HCEC 1CT (cell line): ENCODE measurements at regions not wholly inside any gene's neighbourhood (a gene's known extent, or its start where the extent isn't known, plus 50 kb on each side); places are given as distances from the start of the nearest gene placed in this dataset.
A peak's percentile ranks its signal among the peaks of the same experiment; 100 is the strongest.

Experiments
- DNase-seq: peaks from one replicate; pipeline ENCODE4 v3.0.0-alpha.2; 2017

DNA sequence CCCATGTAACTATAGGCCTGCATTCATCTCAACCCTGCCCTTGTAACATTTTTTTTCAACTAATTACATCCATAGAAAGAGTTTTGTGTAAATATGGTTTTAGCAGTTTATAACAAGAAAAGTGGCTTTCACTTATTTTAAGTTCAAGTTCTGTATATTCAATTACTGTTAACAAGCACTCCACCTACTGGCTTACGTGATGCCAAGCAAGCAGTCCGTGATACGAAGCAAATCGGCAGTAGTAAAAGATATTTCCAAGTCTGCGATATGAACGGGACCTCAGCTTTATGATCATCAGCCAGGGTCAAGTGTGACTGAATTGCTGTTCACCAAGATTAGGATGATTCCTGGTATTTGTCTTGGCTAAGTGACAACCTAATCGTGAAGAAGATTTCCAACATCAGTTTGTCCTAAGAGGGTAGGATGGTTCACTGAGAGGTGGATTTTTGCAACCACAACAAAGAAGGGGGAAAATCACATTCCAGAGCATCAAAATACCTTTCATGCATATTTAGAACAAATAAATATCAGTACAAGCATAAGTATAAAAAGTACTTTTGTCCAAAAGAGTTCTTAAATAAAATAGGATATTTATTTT, 456.2 kb downstream of the FOXG1 start:
- DNase-seq: peak; percentile 73

DNA sequence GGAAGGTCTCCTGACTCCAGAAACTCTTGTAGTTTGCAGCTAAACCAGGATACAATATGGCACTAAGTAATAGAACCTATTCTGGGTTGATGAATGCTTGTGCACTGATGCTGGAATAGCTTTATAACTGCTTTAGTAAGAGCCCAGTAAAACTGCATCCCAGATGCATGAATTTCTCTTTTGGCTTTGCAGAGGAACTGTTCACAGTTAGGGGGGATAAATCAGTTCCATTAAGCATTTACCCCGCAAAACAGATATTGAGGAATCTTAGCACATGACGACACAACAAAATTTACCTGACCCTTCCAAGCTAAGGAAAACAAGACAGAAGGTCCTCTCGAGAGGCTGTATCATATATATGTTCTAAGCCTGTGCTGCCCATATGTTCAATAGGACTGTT, 457.4 kb downstream of the FOXG1 start:
- DNase-seq: no peak

DNA sequence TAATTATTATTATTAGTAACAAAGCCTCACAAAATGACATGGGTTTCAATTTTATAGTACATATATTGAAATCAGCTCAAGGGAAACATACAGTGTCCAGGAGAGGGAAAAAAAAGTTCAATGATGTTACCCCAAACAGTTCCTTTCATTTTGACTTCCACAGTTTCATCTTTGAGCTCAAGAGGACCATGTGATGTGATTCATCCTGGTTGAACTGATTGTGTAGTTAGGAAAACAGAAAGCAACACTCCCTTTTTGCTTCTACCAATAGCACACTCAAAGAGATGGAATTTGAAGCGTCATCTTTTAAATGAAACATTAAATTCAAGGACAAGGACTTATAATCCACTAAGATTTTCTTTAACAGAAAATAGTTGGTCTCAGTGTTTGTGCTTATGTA, 461.0 kb downstream of the FOXG1 start:
- peak; percentile 20 for DNase-seq

DNA sequence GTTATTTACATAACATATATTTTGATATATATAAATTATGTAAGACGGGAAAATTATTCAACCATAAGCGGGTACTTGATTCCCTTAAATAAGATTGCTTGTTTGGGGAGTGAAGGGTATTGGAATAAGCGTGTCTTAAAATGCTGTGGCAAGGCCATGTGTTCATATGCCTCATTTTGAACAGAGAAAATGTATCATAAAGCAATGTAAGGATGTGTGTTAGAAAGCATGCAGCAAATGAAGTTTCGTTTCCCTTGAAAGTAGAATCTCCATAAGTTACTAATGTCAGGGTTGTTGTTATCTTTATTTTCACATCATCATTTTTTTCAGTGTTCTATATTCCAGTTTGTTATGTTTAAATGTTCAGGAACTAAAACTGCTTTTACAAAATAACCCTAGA, 465.6 kb downstream of the FOXG1 start:
- no peak for DNase-seq

DNA sequence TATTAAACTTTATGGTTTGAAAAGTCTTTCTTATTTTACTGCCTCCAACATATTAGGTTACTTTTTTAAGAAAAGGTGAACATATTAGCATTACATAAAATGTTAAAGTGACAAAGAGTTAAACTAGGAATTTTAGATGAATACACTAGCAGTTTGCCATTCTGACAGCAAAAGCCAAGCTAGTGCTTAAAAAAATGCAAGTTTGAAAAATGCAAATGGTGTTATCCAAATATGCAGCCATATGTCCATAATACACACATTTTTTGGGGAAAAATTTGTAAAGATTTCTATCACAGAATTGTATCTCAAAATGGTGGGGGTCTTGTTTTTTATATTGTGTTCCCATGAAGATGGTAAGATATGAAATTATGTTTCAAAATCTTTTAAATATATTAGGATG, 466.1 kb downstream of the FOXG1 start:
- DNase-seq: no peak

DNA sequence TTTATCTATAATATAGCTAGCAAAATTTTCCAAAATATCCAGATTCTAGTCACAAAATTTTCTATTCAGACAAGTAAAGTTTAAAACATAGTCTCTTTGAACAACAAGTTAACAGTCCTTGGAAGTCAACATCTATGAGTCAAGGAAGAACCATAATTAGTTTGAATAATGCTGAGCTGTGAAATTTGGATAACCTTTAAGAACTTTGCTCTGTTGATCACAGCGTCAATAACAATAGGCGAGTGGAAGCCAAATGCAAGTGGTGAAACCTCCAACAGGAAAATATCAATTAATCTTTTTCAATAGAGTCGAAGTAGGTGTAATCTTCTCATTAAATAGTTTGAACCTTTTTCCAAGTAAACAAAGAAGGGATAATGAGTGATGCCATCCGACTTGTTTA, 466.6 kb downstream of the FOXG1 start:
- no peak for DNase-seq

DNA sequence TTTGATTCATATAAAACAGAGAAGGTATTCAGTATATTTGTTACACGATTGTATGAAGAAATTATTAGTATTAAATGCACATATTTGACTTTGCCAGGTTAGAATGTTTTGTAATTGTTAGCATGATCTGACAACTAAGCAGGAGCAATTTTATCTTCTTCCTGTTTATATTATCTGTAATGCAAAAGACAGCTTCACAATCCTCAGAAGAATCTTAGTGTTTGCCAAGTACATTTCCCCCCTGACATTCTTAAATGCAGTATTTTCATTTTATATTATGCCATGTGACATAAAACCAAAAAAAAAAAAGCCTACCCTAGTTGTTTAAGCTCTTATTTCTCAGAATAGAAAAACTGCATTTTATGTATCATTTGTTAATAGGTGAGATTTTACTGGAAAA, 469.4 kb downstream of the FOXG1 start:
- DNase-seq: peak; percentile 71

DNA sequence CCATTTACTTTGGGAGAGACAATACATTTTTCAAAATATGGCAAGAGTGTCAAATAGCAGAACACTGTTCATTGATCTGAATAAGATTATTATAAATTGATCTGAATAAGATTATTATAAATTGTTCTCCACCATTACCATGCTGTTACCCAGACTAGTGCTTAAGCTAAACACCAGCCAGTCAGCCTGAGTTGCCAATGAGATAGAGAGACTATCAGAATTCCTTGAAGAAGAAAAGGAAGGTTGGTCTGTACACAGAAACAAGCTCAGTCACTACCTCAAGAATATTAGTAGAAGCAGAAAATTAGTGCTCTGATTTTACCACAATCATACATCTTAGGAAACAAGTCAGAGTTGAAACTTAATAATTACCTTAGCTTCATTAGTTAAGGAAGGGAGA, 469.8 kb downstream of the FOXG1 start:
- peak; percentile 18 for DNase-seq

DNA sequence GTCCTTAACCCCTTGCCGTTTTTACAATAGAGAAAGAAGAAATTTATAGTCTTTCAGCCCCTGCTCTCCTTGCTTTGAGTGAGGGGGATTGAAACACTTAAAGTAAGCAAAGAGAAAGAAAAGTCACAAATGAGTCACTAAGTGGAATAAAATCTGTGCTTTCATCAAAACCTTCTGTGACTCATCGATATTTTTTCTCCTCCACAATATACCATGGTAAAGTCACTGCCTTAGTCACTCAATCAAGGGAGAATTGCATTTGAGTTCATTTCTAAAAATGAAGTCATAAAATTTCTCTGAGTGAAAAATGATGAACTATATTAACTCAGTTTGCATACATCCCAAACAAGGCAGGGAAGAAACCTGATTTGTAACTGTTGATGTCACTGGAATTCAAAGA, 470.3 kb downstream of the FOXG1 start:
- DNase-seq: peak; percentile 96

DNA sequence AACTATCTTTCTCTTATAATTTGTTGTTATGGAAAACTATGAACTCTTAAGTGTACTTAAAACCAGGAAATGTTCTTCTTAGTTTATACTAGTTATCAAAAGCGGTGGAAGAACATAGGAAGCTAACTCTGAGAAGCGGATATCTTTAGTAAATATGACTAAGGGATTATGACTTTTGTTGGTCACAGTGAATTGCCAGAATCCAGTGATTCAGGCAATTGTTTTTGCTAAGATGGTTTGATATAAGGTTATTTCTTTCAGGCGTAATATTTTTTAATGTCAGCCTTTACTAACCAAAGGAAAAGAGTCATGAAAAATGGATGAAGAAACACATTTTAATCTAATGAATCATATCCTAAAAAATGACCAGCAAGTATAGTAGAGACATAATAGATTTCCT, 473.5 kb downstream of the FOXG1 start:
- DNase-seq: peak; percentile 95

DNA sequence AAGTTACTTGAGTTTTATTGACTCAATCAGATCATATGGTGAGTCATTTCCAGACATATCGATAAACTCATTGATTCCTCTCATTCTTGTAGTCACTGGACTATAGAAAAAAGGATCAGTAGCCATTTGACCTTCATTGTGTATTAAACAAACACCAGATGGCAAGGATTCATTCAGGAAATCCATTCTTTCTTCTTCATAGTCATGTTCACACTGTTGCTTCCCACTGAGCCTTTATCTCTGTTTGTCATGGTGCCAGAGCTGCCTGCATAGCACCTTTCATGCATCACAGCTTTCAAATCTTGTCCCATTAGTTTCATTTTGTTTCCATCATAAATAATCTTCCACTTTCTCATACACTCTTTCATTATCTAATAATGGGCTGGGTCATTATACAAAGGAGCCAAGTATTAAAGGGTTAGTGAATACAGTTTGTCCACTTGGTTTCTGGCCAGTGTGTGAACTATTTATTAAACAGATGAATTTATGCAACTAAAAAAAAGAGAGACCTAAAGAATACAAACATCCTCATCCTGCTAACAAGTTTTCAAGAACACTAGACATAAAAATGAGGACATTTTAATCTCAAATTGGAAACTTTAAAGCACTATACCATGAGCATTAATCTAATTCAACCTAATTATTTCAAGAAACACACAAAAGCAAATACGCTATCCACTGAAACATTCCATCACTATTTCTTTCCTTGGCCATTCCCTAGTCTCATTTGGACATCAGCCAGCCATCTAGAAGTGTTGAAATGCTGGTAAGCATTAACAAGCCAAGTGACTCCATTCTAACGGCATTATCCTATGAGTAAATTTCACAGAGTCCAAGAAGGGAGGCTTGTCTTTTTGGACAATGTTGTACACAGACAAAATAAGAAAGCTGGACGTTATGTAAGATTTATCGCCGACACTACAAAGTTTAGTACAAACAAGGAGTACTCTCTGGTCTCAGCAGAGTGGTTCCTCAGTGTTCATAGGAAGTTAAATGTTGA, 476.5 kb downstream of the FOXG1 start:
- peak; percentile 63 for DNase-seq

DNA sequence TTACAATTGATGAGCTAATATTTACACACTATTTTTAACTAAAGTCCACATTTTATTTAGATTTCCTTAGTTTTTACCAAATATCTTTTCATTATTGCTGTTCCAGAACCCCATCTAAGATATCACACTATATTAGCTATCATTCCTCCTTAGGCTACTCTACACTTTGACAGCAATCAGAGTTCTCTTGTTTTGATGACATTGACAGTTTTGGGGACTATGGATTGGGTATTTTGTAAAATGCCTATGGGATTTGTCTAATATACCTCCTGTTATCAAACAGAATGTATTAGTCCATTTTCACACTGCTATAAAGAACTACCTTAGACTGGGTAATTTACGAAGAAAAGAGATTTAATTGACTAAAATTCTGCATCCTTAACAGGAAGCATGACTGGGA, 489.1 kb downstream of the FOXG1 start:
- no peak for DNase-seq

DNA sequence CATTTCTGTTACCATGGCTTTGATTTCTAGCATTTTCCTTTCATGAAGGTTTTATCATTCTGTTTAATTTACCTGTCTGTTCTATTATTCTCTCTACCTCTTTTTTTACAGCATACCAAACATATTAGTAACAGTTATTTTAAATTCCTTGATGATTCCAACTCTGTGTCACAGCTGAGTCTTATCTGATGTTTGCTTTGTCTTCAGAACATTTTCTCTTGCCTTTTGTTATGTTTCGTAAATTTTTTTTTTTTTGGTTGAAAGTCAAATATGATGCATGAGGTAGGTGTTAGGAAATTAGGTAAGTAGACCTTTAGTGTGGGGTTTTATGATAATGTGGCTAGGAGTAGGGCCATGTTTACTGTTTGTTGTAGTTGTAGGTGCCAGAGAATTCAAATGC, 496.4 kb downstream of the FOXG1 start:
- peak; percentile 18 for DNase-seq

DNA sequence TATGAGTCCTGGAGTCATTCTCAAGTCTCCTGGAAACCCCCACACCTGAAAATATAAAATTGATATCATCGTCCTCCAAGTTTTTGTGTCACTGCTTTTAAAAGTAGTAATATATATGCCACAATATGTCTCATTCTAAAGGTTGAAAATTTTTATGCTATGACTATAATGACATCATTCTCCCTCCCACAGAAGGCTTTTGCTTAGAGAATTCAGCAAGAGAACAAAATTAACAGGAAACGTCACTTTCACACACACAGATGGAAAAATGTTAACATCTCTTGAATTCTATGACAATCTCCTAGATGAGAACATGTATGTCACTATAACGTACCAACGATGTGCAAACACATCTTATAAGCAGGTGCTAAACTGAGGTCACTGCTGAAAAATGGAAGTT, 498.3 kb downstream of the FOXG1 start:
- DNase-seq: no peak

DNA sequence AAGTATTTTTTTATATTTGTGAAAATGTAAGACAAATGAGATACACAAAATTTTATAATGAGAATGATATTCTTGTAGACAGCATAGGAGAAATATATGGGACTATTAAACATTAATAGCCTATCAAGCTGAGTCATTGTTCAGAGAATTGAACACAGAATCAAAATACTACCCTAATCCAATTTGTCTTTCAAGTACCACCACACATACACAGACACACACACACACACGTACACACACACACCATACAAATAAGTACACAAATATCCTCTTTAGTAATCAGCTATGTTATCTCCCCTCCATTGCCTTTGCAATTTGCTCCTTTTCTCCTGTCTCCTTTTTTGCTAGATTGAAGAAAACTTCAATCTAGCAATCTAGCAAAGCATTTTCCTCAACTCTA, 499.3 kb downstream of the FOXG1 start:
- DNase-seq: no peak

DNA sequence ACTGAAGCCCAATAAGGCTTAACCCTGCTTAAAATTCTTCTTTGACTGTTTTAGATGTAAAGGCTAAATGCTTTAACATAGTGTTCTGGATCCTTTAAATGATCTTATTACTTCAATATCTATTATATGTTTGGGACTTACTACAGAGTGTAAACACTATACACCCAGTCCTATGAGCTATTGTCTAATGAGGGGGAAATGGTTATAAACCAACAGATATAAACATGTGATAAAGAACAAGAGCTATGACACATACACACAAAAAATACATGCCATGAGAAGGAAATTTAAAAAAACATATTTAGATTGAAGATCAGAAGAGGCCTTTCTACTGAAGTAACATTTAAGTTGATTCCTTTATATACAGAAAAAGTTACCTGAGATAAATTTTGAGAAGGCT, 505.1 kb downstream of the FOXG1 start:
- no peak for DNase-seq

DNA sequence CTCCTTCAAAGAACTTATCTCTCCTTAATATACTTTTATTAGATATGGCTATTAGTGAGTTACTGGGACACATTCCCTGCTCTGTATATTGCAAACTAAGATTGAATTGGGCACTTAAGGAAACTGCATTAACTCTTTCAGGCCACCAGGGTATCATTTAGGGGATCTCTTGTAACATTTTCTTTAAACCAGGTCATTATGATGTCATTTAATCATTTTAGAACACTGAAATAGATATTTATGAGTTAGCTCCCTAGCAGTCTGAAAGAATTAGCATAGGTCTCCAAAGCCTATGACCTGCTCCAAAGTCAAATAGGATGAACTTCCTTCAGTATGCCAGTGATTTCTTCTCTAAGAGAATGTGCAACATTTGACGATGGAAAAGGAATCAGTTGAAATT, 506.9 kb downstream of the FOXG1 start:
- no peak for DNase-seq

DNA sequence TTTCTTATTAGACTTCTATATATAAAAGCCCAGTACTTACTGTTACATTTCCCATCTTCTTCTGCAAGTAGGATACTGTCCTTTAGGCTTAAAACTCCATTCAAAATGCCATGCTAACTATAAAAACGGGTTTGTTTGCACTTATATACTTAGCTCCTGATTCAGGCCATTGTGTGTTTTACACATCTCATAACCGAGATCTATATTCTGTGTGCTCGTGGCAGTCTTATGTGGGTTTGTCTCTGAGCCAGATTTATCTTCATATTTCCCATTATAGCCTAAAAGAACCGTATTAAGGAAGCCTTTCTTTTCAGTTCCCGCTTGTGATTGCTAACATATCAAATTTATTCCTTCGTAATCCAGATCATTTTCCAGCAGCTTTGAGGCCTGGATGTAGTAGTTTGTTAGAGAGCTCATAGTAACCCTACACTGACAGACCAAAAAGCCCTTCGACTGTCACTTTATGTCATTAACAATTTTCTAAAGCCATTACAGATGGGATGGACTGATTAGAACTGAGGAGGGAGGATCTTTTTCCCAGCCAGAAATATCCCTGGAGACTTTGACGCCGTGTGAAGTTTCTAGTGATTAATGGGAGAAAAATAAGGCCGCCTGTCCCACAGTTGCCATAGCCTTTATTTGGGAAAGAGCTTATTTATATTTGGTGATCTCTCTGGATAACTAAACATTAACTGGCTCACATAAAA, 508.5 kb downstream of the FOXG1 start:
- no peak for DNase-seq

DNA sequence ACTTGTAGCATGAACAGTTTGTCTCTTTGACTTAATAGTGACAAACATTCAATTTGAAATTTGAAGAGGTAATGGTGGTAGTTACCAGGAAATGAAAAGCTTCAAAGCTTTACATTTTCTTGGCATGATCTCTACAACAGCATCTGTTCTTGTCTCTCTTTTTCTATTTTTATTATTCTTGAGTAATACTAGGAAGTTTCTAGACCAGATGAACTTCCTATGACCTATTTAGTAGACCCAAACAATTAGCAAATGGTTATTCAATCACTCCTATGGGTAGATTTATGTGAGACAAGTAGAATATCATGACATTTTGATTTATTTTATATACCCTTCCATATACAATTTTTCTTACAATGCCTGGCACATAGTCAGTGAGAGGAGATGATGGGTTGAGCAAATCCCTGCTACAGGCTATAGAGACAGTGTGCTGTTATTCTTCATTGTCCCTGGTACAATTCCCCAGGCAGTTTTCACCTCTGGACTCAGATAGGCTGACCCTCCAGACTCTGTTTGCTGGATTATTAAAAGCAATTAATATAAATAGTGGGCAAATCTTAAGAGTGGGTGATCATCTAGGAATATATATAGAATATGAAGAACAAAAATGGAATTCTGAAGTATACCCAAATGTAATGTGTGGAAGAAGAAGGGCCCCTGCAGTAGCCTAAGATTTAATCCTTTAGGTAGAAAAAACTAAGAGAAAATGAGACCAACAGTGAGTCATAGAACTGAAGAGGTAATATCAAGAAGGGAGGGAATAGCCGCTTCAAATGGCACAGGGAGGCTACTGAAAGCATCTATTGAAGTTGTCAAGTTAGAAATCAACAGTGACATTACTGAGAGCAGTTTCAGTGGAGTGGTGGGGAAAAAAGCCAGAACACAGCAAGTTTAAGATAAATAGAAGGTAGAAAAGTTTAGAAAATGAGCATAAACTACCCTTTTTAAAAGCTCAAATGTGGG, 512.0 kb downstream of the FOXG1 start:
- no peak for DNase-seq

DNA sequence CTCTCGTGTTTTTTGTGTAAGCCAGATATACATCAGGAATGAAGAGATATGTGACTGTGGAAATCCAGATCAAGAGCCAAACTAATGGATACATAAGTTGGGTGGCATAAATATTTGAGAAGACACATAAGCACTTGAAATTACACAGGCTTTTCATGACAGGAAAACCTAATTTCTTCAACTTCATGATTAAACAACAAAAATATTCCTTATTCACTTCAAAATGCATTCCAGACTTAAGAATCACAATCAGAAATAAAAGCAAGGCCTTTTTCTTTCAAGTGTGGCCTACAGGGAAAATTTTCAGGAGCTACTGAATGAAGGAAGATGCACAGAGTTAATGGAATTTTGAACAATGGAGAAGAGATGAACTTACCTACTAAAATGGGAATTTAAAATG, 515.6 kb downstream of the FOXG1 start:
- peak; percentile 62 for DNase-seq

DNA sequence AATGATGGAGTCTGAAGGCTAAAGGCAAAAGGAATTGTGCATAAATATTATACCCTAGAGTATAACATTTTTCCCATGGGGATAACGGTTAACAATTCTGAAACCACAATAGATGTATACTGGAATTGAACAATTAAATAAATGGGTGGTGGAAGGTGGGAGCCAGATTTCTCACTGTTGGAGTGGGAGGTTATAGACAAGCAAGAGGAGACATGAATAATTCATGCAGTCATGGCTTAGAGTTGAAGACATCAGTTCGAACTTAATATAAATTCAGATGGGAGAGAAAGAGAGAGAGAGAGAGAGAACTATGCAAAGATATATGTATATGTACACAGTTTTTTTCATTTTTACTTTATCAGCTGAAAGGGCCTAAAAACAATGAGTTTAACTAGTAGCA, 523.9 kb downstream of the FOXG1 start:
- DNase-seq: no peak

DNA sequence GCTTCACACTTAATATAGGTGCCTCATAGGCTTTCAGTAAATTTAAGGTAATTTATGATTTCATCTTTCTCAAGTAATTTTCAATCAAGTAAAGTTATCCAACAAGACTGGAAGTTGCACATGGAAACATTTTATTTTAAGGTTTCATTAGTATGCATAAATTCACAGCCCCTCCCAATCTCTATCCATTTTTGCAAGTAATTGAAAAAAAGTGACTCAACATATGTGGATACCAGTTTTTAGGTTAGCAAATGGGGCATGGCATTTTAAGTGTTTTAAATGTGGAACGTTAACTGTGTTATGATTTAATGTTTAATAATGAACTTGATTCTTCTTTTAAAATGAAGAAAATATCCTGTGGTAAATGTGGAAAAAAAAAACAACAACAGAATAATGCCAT, 532.8 kb downstream of the FOXG1 start:
- DNase-seq: no peak

DNA sequence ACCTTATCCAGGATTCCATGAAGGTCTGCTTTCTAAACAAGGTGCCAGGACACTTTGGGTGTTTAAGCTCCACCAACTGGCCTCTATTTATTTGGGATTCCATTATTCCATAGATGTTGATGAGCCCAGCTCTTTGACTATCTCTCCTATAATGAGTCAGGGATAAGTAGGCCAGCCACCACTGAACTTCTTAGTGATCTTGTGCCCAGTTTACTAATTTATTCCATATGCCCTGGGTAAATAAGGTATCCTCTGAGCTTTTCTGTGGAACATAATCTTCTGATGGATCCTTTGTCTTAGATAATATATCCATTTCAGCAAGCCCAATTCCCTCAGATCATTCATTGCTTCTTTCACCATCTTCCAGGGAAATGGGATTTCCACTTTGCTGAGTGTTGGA, 535.0 kb downstream of the FOXG1 start:
- no peak for DNase-seq
